ENCODE measurements at regions not wholly inside any gene's neighbourhood (a gene's known extent, or its start where the extent isn't known, plus 50 kb on each side); places are given as distances from the start of the nearest gene placed in this dataset.

DNA sequence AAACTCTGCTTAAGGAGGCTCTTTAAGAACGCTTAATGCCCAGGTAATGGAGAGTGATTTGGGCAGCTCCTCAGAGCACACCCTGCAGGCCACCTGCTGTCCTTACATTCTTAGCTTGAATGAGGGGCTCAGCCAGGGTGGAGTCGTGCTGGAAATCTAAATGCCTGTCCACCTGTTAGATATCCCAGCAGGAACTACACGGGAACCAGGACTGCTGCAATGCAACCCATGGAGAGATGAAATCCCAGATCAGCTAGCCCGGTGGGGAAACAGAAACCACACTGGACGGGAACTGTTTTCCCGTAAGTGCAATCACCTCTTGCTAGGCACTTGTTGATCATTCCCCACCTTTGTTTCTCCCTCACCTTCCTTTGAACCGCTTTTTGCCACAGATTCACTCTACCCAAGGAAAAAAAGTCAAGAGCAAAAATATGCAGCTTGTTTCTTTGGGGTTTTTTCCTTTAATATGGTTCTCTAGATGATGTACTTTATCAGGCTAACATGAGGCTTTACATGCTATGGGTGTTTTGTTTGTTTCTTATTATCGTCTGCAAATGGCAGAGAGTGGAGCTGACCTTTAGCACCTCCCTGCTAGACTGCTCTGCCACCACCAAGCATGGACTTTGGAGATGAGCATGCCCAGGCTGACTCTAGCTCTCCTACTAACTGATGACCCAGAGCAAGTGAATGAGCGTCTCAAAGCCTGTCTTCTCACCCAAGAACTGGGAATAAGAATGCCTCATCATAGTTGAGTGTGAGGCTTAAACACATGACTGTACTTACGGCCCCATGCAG is 125.9 kb upstream of the TNFAIP3 start (continued):
- no peak for TF ChIP-seq HDAC2 (IDR thresholded peaks at IDR 0.05; ENCODE audit: borderline replicate concordance in 1 of 2, low read depth in 2 of 2, low read length in 2 of 2)

Data from H1 (cell line).